Activated CD4-positive, CD25-positive, alpha-beta regulatory T cell treated with anti-CD3 and anti-CD28 coated beads, Interleukin-2, amount 50 U/mL, for 24 hours (primary cell): ENCODE measurements at regions not wholly inside any gene's neighbourhood (a gene's known extent, or its start where the extent isn't known, plus 50 kb on each side); places are given as distances from the start of the nearest gene placed in this dataset.
"Not testable (repeated sequence)": the region's sequence is repeated elsewhere in the genome, so short reads cannot be mapped to it uniquely, and the experiment has no call there.

ENCODE experiments used
- ATAC-seq, 2 donors: fragments of 150-1000 bp; cut with Tn5 transposase; one replicate each; pipeline ENCODE4 v1.10.0; 2021; ENCODE audit warnings: mild to moderate bottlenecking in 1 of 2, moderate library complexity in 1 of 2

- ATAC-seq = no peak
These were observed 51.9 kb upstream of the TBL1XR1 start for GRCh38 chr3:177249203-177249602.

- ATAC-seq = no peak
These were observed 52.9 kb upstream of the TBL1XR1 start for GRCh38 chr3:177250151-177250550.

- no peak for ATAC-seq
These were observed 54.5 kb upstream of the TBL1XR1 start for GRCh38 chr3:177251755-177252154.

GRCh38 chr3:177257006-177257405 lies 59.7 kb upstream of the TBL1XR1 start:
- no peak for ATAC-seq

- ATAC-seq = no peak
These were observed 60.3 kb upstream of the TBL1XR1 start for GRCh38 chr3:177257625-177258024.

- no peak for ATAC-seq
These were observed 65.1 kb upstream of the TBL1XR1 start for GRCh38 chr3:177262396-177262795.

- no peak for ATAC-seq
These were observed 66.5 kb upstream of the TBL1XR1 start for GRCh38 chr3:177263615-177264368.

- ATAC-seq = not testable (repeated sequence)
These were observed 74.7 kb upstream of the TBL1XR1 start for GRCh38 chr3:177271811-177272501.

GRCh38 chr3:177278016-177278415 lies 80.7 kb upstream of the TBL1XR1 start:
- no peak for ATAC-seq

GRCh38 chr3:177279118-177279815 lies 82.0 kb upstream of the TBL1XR1 start:
- no peak for ATAC-seq

GRCh38 chr3:177281292-177282118 lies 84.2 kb upstream of the TBL1XR1 start:
- ATAC-seq = peak in 1 of 2 donors; percentile 59

- no peak for ATAC-seq
These were observed 84.9 kb upstream of the TBL1XR1 start for GRCh38 chr3:177282119-177282655.

GRCh38 chr3:177283983-177284382 lies 86.7 kb upstream of the TBL1XR1 start:
- ATAC-seq = no peak

GRCh38 chr3:177284383-177284881 lies 87.2 kb upstream of the TBL1XR1 start:
- ATAC-seq = peak; percentile 24 to 51

- ATAC-seq = no peak
These were observed 88.8 kb upstream of the TBL1XR1 start for GRCh38 chr3:177286034-177286433.

- no peak for ATAC-seq
These were observed 89.9 kb upstream of the TBL1XR1 start for GRCh38 chr3:177287231-177287630.

GRCh38 chr3:177290633-177291032 lies 93.4 kb upstream of the TBL1XR1 start:
- ATAC-seq = no peak

- ATAC-seq = no peak
These were observed 96.9 kb upstream of the TBL1XR1 start for GRCh38 chr3:177294221-177294620.

GRCh38 chr3:177295116-177295515 lies 97.8 kb upstream of the TBL1XR1 start:
- no peak for ATAC-seq

GRCh38 chr3:177299250-177299649 lies 102.0 kb upstream of the TBL1XR1 start:
- ATAC-seq = no peak

- ATAC-seq = no peak
These were observed 103.0 kb upstream of the TBL1XR1 start for GRCh38 chr3:177300039-177300833.
